ENCODE measurements at regions not wholly inside any gene's neighbourhood (a gene's known extent, or its start where the extent isn't known, plus 50 kb on each side); places are given as distances from the start of the nearest gene placed in this dataset.

- H3K36me3 ChIP-seq (ENCODE audit: insufficient read depth, insufficient read length, low read length): no peaks in the 10 kb centered on the region
- H3K9ac ChIP-seq (ENCODE audit: insufficient read length, low read depth): no peak overlapping the region
- H3K4me1 ChIP-seq (ENCODE audit: insufficient read depth, insufficient read length): no peaks in the 10 kb centered on the region
- H3K27me3 ChIP-seq (ENCODE audit: insufficient read depth, insufficient read length): no peaks in the 10 kb centered on the region
- TF ChIP-seq ZNF274 (IDR thresholded peaks at IDR 0.05; ENCODE audit: low read depth, low read length): no peak
- TF ChIP-seq SUZ12 (IDR thresholded peaks at IDR 0.05; ENCODE audit: extremely low read depth, insufficient read depth, insufficient read length): no peak
- TF ChIP-seq YY1 (IDR thresholded peaks at IDR 0.05; ENCODE audit: insufficient read depth, insufficient read length): no peak
- H3K9me3 ChIP-seq (ENCODE audit: insufficient read depth, low read length): no peaks in the 10 kb centered on the region
- no peak overlapping the region for H3K4me3 ChIP-seq (ENCODE audit: insufficient read length, low read depth)
- DNase-seq (ENCODE audit: low read depth, low spot score): peak; percentile 79
Measured at GRCh38 chr21:18951271-18952038, 547.9 kb upstream of the TMPRSS15 start.

- TF ChIP-seq SUZ12 (IDR thresholded peaks at IDR 0.05; ENCODE audit: extremely low read depth, insufficient read depth, insufficient read length) (no peak), YY1 (IDR thresholded peaks at IDR 0.05; ENCODE audit: insufficient read depth, insufficient read length) (no peak), ZNF274 (IDR thresholded peaks at IDR 0.05; ENCODE audit: low read depth, low read length) (no peak)
- Histone ChIP-seq H3K4me1 (ENCODE audit: insufficient read depth, insufficient read length) (no peaks in the 10 kb centered on the region), H3K9ac (ENCODE audit: insufficient read length, low read depth) (no peak overlapping the region), H3K36me3 (ENCODE audit: insufficient read depth, insufficient read length, low read length) (no peaks in the 10 kb centered on the region), H3K27me3 (ENCODE audit: insufficient read depth, insufficient read length) (no peaks in the 10 kb centered on the region), H3K4me3 (ENCODE audit: insufficient read length, low read depth) (no peak overlapping the region), H3K9me3 (ENCODE audit: insufficient read depth, low read length) (no peaks in the 10 kb centered on the region)
- DNase-seq (ENCODE audit: low read depth, low spot score): no peak
Measured at GRCh38 chr21:18954441-18954844, 550.9 kb upstream of the TMPRSS15 start.

GRCh38 chr21:18959817-18960216 lies 556.2 kb upstream of the TMPRSS15 start:
- no peak for DNase-seq (ENCODE audit: low read depth, low spot score)
- no peaks in the 10 kb centered on the region for H3K9me3 ChIP-seq (ENCODE audit: insufficient read depth, low read length)
- H3K27me3 ChIP-seq (ENCODE audit: insufficient read depth, insufficient read length): no peaks in the 10 kb centered on the region
- no peaks in the 10 kb centered on the region for H3K4me1 ChIP-seq (ENCODE audit: insufficient read depth, insufficient read length)
- H3K4me3 ChIP-seq (ENCODE audit: insufficient read length, low read depth): no peak overlapping the region
- H3K9ac ChIP-seq (ENCODE audit: insufficient read length, low read depth): no peak overlapping the region
- no peaks in the 10 kb centered on the region for H3K36me3 ChIP-seq (ENCODE audit: insufficient read depth, insufficient read length, low read length)
- no peak for TF ChIP-seq YY1 (IDR thresholded peaks at IDR 0.05; ENCODE audit: insufficient read depth, insufficient read length)

- H3K4me3 ChIP-seq (ENCODE audit: insufficient read length, low read depth): no peak overlapping the region
- H3K9ac ChIP-seq (ENCODE audit: insufficient read length, low read depth): no peak overlapping the region
- no peaks in the 10 kb centered on the region for H3K9me3 ChIP-seq (ENCODE audit: insufficient read depth, low read length)
- no peaks in the 10 kb centered on the region for H3K4me1 ChIP-seq (ENCODE audit: insufficient read depth, insufficient read length)
- no peaks in the 10 kb centered on the region for H3K27me3 ChIP-seq (ENCODE audit: insufficient read depth, insufficient read length)
- H3K36me3 ChIP-seq (ENCODE audit: insufficient read depth, insufficient read length, low read length): no peaks in the 10 kb centered on the region
- no peak for DNase-seq (ENCODE audit: low read depth, low spot score)
- TF ChIP-seq ZNF274 (IDR thresholded peaks at IDR 0.05; ENCODE audit: low read depth, low read length) (no peak), SUZ12 (IDR thresholded peaks at IDR 0.05; ENCODE audit: extremely low read depth, insufficient read depth, insufficient read length) (no peak), YY1 (IDR thresholded peaks at IDR 0.05; ENCODE audit: insufficient read depth, insufficient read length) (no peak)
Measured at GRCh38 chr21:18960306-18960705, 556.7 kb upstream of the TMPRSS15 start.

GRCh38 chr21:18970416-18970815 lies 566.8 kb upstream of the TMPRSS15 start:
- no peaks in the 10 kb centered on the region for H3K36me3 ChIP-seq (ENCODE audit: insufficient read depth, insufficient read length, low read length)
- H3K4me1 ChIP-seq (ENCODE audit: insufficient read depth, insufficient read length): no peaks in the 10 kb centered on the region
- no peaks in the 10 kb centered on the region for H3K27me3 ChIP-seq (ENCODE audit: insufficient read depth, insufficient read length)
- no peak overlapping the region for H3K4me3 ChIP-seq (ENCODE audit: insufficient read length, low read depth)
- H3K9ac ChIP-seq (ENCODE audit: insufficient read length, low read depth): no peak overlapping the region
- H3K9me3 ChIP-seq (ENCODE audit: insufficient read depth, low read length): no peaks in the 10 kb centered on the region; the same call in 1 of the 2 replicates
- TF ChIP-seq SUZ12 (IDR thresholded peaks at IDR 0.05; ENCODE audit: extremely low read depth, insufficient read depth, insufficient read length) (no peak), YY1 (IDR thresholded peaks at IDR 0.05; ENCODE audit: insufficient read depth, insufficient read length) (no peak), ZNF274 (IDR thresholded peaks at IDR 0.05; ENCODE audit: low read depth, low read length) (no peak)
- DNase-seq (ENCODE audit: low read depth, low spot score): no peak

- no peak overlapping the region for H3K4me3 ChIP-seq (ENCODE audit: insufficient read length, low read depth)
- no peaks in the 10 kb centered on the region for H3K27me3 ChIP-seq (ENCODE audit: insufficient read depth, insufficient read length)
- no peak overlapping the region for H3K9ac ChIP-seq (ENCODE audit: insufficient read length, low read depth)
- H3K9me3 ChIP-seq (ENCODE audit: insufficient read depth, low read length): no peaks in the 10 kb centered on the region; the same call in 1 of the 2 replicates
- no peak for DNase-seq (ENCODE audit: low read depth, low spot score)
- TF ChIP-seq SUZ12 (IDR thresholded peaks at IDR 0.05; ENCODE audit: extremely low read depth, insufficient read depth, insufficient read length): no peak
- TF ChIP-seq YY1 (IDR thresholded peaks at IDR 0.05; ENCODE audit: insufficient read depth, insufficient read length): no peak
- TF ChIP-seq ZNF274 (IDR thresholded peaks at IDR 0.05; ENCODE audit: low read depth, low read length): no peak
- H3K36me3 ChIP-seq (ENCODE audit: insufficient read depth, insufficient read length, low read length): no peaks in the 10 kb centered on the region
- H3K4me1 ChIP-seq (ENCODE audit: insufficient read depth, insufficient read length): no peaks in the 10 kb centered on the region
Measured at GRCh38 chr21:18970941-18971340, 567.4 kb upstream of the TMPRSS15 start.

- no peak for DNase-seq (ENCODE audit: low read depth, low spot score)
- H3K27me3 ChIP-seq (ENCODE audit: insufficient read depth, insufficient read length): no peaks in the 10 kb centered on the region
- peaks cover 8% of the 10 kb centered on the region; the same call in 1 of the 2 replicates for H3K9me3 ChIP-seq (ENCODE audit: insufficient read depth, low read length)
- no peaks in the 10 kb centered on the region for H3K36me3 ChIP-seq (ENCODE audit: insufficient read depth, insufficient read length, low read length)
- H3K9ac ChIP-seq (ENCODE audit: insufficient read length, low read depth): no peak overlapping the region
- TF ChIP-seq YY1 (IDR thresholded peaks at IDR 0.05; ENCODE audit: insufficient read depth, insufficient read length): no peak
- TF ChIP-seq SUZ12 (IDR thresholded peaks at IDR 0.05; ENCODE audit: extremely low read depth, insufficient read depth, insufficient read length): no peak
- TF ChIP-seq ZNF274 (IDR thresholded peaks at IDR 0.05; ENCODE audit: low read depth, low read length): no peak
- H3K4me3 ChIP-seq (ENCODE audit: insufficient read length, low read depth): no peak overlapping the region
- H3K4me1 ChIP-seq (ENCODE audit: insufficient read depth, insufficient read length): no peaks in the 10 kb centered on the region
Measured at GRCh38 chr21:18985584-18985983, 582.0 kb upstream of the TMPRSS15 start.

All from NT2/D1 (cell line).